ENCODE measurements at regions not wholly inside any gene's neighbourhood (a gene's known extent, or its start where the extent isn't known, plus 50 kb on each side); places are given as distances from the start of the nearest gene placed in this dataset.

- no peak for TF ChIP-seq CTCF (IDR thresholded peaks at IDR 0.05; ENCODE audit: low read depth, low read length, missing input control)
- TF ChIP-seq RAD21 (IDR thresholded peaks at IDR 0.05), result no peak
- no peak for TF ChIP-seq MAX (IDR thresholded peaks at IDR 0.05)
- no peak for TF ChIP-seq JUND (IDR thresholded peaks at IDR 0.05)
- TF ChIP-seq TAF1 (conservative IDR thresholded peaks at IDR 0.05), result no peak
- no peak for TF ChIP-seq SP1 (IDR thresholded peaks at IDR 0.05)
- no peak for TF ChIP-seq EGR1 (IDR thresholded peaks at IDR 0.05; ENCODE audit: low read depth in 2 of 2)
- TF ChIP-seq NR2F2 (IDR thresholded peaks at IDR 0.05), result no peak
- no peak for TF ChIP-seq FOXA2 (IDR thresholded peaks at IDR 0.05)
- TF ChIP-seq FOXA1 (IDR thresholded peaks at IDR 0.05), result no peak
Measured at GRCh38 chr2:167771628-167772027, 475.8 kb downstream of the STK39 start.
